ENCODE measurements at regions not wholly inside any gene's neighbourhood (a gene's known extent, or its start where the extent isn't known, plus 50 kb on each side); places are given as distances from the start of the nearest gene placed in this dataset.

- 76 to 77% methylated on average over 6 of the region's 6 CpGs for WGBS, 2 donors
- intact Hi-C loops (cut with DNase I; ENCODE audit: low total_unique reads), result no loop called here
- H3K4me3 ChIP-seq (ENCODE audit: low read depth, poor library complexity, severe bottlenecking), result no peak overlapping the region
- DNase-seq (ENCODE audit: low spot score in 2 of 2), result no peak
- TF ChIP-seq POLR2A (IDR thresholded peaks at IDR 0.05), result no peak
- TF ChIP-seq, protein P1, sequence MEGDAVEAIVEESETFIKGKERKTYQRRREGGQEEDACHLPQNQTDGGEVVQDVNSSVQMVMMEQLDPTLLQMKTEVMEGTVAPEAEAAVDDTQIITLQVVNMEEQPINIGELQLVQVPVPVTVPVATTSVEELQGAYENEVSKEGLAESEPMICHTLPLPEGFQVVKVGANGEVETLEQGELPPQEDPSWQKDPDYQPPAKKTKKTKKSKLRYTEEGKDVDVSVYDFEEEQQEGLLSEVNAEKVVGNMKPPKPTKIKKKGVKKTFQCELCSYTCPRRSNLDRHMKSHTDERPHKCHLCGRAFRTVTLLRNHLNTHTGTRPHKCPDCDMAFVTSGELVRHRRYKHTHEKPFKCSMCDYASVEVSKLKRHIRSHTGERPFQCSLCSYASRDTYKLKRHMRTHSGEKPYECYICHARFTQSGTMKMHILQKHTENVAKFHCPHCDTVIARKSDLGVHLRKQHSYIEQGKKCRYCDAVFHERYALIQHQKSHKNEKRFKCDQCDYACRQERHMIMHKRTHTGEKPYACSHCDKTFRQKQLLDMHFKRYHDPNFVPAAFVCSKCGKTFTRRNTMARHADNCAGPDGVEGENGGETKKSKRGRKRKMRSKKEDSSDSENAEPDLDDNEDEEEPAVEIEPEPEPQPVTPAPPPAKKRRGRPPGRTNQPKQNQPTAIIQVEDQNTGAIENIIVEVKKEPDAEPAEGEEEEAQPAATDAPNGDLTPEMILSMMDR (IDR thresholded peaks at IDR 0.05), result no peak
Observed at GRCh38 chr2:195561116-195561921, 95.7 kb upstream of the SLC39A10 start.

- WGBS, 2 donors, result 76 to 77% methylated on average over 10 of the region's 10 CpGs
- intact Hi-C loops (cut with DNase I; ENCODE audit: low total_unique reads), result no loop called here
- TF ChIP-seq, protein P1 (IDR thresholded peaks at IDR 0.05), result no peak
- TF ChIP-seq POLR2A (IDR thresholded peaks at IDR 0.05), result no peak
- H3K4me3 ChIP-seq (ENCODE audit: low read depth, poor library complexity, severe bottlenecking), result no peak overlapping the region
- no peak for DNase-seq (ENCODE audit: low spot score in 2 of 2)
Observed at GRCh38 chr2:195560209-195560895, 96.7 kb upstream of the SLC39A10 start.

GRCh38 chr2:195559431-195559914 lies 97.6 kb upstream of the SLC39A10 start:
- intact Hi-C loops (cut with DNase I; ENCODE audit: low total_unique reads), result no loop called here
- DNase-seq (ENCODE audit: low spot score in 2 of 2), result no peak
- WGBS, 2 donors, result 58 to 65% methylated on average over 5 of the region's 5 CpGs
- TF ChIP-seq POLR2A (IDR thresholded peaks at IDR 0.05), result no peak
- TF ChIP-seq, protein P1 (IDR thresholded peaks at IDR 0.05), result no peak
- H3K4me3 ChIP-seq (ENCODE audit: low read depth, poor library complexity, severe bottlenecking), result no peak overlapping the region

DNA sequence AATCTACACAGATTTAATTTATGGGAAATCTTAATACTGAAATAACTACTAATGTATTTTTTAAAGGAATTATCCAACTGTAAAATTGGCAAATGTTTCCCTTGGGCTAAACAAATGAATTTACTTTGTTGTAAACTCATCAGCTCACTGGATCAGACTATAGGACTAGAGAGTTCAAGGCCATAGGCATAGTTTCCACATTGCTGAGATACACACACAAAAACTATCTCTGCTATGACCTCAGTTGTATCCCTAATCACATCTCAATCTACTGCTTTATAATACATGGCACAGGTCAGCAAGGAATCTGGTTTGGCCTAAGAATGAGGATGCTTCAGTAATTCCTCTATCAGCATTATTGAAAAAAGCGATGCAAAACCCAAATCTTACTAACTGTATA lies 101.1 kb upstream of the SLC39A10 start:
- DNase-seq (ENCODE audit: low spot score in 2 of 2), result no peak
- TF ChIP-seq, protein P1 (IDR thresholded peaks at IDR 0.05), result no peak
- no peak for TF ChIP-seq POLR2A (IDR thresholded peaks at IDR 0.05)
- WGBS, 2 donors, result 97% methylated on average over 1 of the region's 1 CpG
- intact Hi-C loops (cut with DNase I; ENCODE audit: low total_unique reads), result no loop called here
- no peak overlapping the region for H3K4me3 ChIP-seq (ENCODE audit: low read depth, poor library complexity, severe bottlenecking)

GRCh38 chr2:195552581-195552980 lies 104.4 kb upstream of the SLC39A10 start:
- no peak for DNase-seq (ENCODE audit: low spot score in 2 of 2)
- H3K4me3 ChIP-seq (ENCODE audit: low read depth, poor library complexity, severe bottlenecking), result no peak overlapping the region
- intact Hi-C loops (cut with DNase I; ENCODE audit: low total_unique reads), result no loop called here
- no peak for TF ChIP-seq POLR2A (IDR thresholded peaks at IDR 0.05)
- TF ChIP-seq, protein P1 (IDR thresholded peaks at IDR 0.05), result no peak
- WGBS, 2 donors, result 68 to 69% methylated on average over 1 of the region's 1 CpG

Measured in lower leg skin (tissue), 4 donors.